IPS DF 6.9 (cell line): ENCODE measurements at regions not wholly inside any gene's neighbourhood (a gene's known extent, or its start where the extent isn't known, plus 50 kb on each side); places are given as distances from the start of the nearest gene placed in this dataset.

Source experiments
- DNase-seq: peaks from one replicate; pipeline ENCODE4 v3.0.0-alpha.2; 2013; ENCODE audit warnings: low read depth, low spot score
- H3K27ac ChIP-seq: one replicate; pipeline ENCODE4 v1.5.1; 2013; ENCODE audit warnings: low read length, control low read depth
- H3K27me3 ChIP-seq: 2 replicates; pipeline ENCODE4 v1.6.1; 2013; ENCODE audit warnings: mild to moderate bottlenecking, low read length; ENCODE audit not compliant: control insufficient read depth, insufficient read depth
- H3K36me3 ChIP-seq: 2 replicates; pipeline ENCODE4 v1.6.1; 2013; ENCODE audit warnings: low read length; ENCODE audit not compliant: control insufficient read depth, insufficient read depth
- H3K4me1 ChIP-seq: 2 replicates; pipeline ENCODE4 v1.6.1; 2013; ENCODE audit warnings: low read length; ENCODE audit not compliant: control insufficient read depth, insufficient read depth
- H3K4me3 ChIP-seq: 2 replicates; pipeline ENCODE4 v1.5.1; 2013; ENCODE audit warnings: mild to moderate bottlenecking, low read length
- H3K9me3 ChIP-seq: 2 replicates; pipeline ENCODE4 v1.6.1; 2013; ENCODE audit warnings: low read length, inconsistent platforms; ENCODE audit not compliant: control insufficient read depth, insufficient read depth
- WGBS: extraction: QIAGEN DNeasy Blood & Tissue Kit; methylation state at CpG from one replicate; pipeline ENCODE4 v1.1.7; 2013; ENCODE audit warnings: mixed read lengths, missing lambda C conversion rate; ENCODE audit not compliant: insufficient read length, insufficient coverage; 5-methylcytosine and 5-hydroxymethylcytosine counted together

DNA sequence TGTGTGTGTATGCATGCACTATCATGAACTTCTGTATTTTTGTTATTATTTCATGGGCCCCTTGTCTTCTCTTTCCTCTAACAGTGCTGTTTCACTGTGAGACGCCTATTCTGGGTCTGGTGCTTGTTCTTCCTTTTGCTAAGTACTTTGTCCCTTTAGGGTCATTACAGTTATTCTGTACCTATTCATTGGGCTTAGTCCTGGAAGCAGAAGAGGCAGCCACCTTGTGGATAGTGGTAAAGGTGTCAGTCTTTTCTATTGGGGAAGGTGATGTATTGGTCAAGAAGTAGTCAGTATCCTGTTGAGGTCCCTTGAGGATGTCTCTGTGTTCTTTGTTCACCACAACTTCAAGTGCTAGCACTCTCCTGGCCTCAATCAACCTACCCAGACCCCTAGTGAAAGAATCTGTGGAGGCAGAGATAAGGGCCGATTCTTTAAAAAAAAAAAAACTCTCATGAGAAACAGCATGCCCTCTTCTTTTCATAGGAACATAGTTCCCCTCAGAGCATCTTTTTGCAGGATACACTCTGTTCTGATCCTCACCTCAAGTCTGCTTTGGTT lies 593.8 kb downstream of the SPRY1 start:
- Histone ChIP-seq H3K4me3 (no peak overlapping the region), H3K27me3 (no peaks in the 10 kb centered on the region), H3K4me1 (no peaks in the 10 kb centered on the region), H3K27ac (no peak overlapping the region), H3K9me3 (no peaks in the 10 kb centered on the region), H3K36me3 (no peaks in the 10 kb centered on the region)
- no peak for DNase-seq
- no CpG with 5 or more reads among the region's 2 CpGs for WGBS

DNA sequence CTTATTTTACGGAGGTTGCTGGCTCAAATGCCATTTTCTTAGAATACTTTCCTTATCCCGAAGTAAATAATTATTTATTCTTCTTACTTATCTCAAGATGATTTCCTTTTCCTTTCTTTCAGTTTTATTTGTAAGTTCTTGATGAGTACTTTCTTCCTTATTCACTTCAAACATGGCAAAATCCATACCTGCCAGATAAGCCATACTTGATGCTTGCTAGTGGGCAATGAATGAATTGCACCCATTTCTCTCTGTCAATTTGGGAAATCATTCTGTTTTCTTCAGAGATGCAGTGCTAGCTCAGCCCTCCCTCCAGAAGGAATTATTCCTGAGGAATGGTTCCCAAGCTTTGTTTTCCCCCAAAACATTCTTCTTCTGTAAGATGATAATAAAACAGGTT lies 598.3 kb downstream of the SPRY1 start:
- Histone ChIP-seq H3K4me1 (no peaks in the 10 kb centered on the region), H3K27ac (no peak overlapping the region), H3K27me3 (no peaks in the 10 kb centered on the region), H3K9me3 (no peaks in the 10 kb centered on the region), H3K36me3 (no peaks in the 10 kb centered on the region), H3K4me3 (no peak overlapping the region)
- no peak for DNase-seq
- no CpG with 5 or more reads among the region's 2 CpGs for WGBS

DNA sequence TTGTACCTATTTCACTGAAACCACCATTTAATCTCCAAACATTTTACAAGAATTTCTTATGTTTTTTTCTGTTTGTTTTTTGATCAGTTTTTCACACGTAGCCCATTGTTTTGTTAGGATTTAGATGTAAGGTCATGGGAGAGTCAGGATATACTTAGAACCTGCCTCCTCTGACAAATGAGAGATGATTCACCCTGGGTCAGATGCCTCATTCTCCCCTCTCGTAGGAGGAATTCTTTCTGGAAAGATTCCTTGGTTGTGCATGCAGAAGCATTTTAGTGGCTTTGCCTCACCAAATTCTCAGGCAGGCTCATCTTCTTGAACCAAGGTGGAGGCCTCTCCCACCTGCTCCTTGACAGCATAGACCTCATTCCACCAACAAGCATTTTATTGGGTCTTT lies 599.3 kb downstream of the SPRY1 start:
- no peak for DNase-seq
- no peaks in the 10 kb centered on the region for H3K27me3 ChIP-seq
- no peaks in the 10 kb centered on the region for H3K9me3 ChIP-seq
- no peak overlapping the region for H3K4me3 ChIP-seq
- no CpG with 5 or more reads among the region's 2 CpGs for whole genome bisulfite sequencing
- H3K27ac ChIP-seq = no peak overlapping the region
- no peaks in the 10 kb centered on the region for H3K36me3 ChIP-seq
- H3K4me1 ChIP-seq = no peaks in the 10 kb centered on the region

DNA sequence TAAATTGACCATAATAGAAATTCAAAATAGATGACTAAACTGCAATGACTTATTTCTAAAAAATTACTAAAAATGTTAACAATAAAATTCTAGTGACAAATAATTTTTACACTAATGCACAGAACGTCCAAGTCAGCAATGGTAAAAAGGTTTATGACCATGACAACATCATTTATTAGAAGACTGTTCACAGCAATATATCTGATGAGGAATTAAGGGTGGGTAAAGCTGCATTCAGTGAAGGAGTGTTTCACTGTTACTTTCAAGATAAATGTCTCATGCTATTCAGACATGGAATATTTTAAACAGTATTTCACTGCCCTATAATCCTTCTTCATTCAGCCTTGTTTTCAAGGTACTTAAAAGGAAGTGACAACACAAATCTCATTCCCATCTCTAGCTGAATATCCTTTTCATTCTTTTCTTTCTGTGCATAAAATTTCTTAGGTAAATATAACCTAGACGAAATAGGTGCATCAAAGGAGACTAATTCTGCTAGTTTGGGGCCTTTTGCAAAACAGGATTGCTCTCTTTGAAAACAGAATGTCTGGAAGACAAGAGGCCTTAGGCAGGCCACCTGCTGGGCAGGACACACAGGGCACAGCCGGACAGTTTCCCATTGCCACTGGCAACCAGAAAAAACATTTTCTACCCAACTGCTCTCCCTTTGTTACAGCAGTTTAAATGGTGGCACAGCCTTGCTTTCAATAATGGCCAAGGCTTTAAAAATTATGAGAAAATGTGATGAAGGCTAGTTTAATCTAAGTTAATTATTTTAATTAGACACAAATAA lies 600.3 kb downstream of the SPRY1 start:
- no peak for DNase-seq
- WGBS = no CpG with 5 or more reads among the region's 3 CpGs
- no peaks in the 10 kb centered on the region for H3K9me3 ChIP-seq

DNA sequence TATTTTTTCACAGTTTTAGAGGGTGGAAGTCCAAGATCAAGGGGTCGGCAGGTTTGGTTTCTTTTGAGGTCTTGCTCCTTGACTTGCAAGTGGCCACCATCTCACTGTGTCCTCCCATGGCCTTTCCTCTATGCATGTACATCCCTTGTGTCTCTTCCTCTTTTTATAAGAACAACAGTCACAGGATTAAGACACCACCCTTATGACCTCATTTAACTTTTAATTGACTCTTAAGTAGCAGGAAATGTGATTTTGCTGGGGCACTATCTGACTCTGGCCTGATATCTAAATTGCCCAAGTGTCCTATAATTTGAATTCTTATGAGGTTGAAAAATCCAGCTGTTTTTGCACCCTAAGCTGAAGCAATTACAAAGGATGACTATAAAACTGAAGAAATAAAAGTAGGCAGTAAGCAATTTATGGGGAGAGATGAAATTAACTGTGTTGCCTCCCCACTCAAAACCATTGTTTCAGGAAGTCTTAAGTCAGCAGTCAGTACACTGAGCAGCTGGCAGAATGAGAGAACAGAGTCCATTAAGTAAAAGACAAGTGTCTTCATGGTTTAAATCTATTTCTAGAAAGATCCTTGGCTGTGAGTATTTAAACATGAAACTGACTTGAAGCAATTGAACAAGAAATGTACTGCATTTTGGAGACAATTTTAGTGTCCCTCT lies 601.3 kb downstream of the SPRY1 start:
- Histone ChIP-seq H3K9me3 (no peaks in the 10 kb centered on the region), H3K27ac (no peak overlapping the region)
- no peak for DNase-seq

More for the DNA sequence above, 600.3 kb downstream of the SPRY1 start:
- Histone ChIP-seq H3K27ac (no peak overlapping the region), H3K36me3 (no peaks in the 10 kb centered on the region), H3K4me3 (no peak overlapping the region), H3K4me1 (no peaks in the 10 kb centered on the region), H3K27me3 (no peaks in the 10 kb centered on the region)

DNA sequence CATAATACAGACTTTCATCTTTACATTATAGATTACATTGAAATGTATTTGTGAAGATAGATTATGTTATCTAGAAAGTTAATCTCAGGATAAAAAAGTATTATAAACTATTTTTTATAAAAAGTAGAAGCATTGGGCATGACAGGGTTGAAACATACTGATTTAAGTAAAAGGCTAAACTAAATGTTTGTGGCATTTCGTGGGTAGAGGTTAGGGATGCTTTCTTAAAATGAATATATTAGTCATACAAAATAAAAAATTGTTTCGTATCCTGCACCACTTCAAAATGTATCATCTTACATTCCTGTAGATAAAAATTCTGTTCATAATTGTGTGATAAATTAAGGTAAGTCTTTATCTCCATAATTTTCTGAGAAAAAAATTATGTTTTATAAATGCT lies 603.6 kb downstream of the SPRY1 start:
- H3K4me3 ChIP-seq = no peak overlapping the region
- H3K4me1 ChIP-seq = no peaks in the 10 kb centered on the region
- H3K27me3 ChIP-seq = no peaks in the 10 kb centered on the region
- DNase-seq = no peak
- no peak overlapping the region for H3K27ac ChIP-seq
- WGBS = no CpG with 5 or more reads among the region's 2 CpGs
- no peaks in the 10 kb centered on the region for H3K36me3 ChIP-seq
- no peaks in the 10 kb centered on the region for H3K9me3 ChIP-seq

More for the DNA sequence above, 601.3 kb downstream of the SPRY1 start:
- Histone ChIP-seq H3K4me1 (no peaks in the 10 kb centered on the region), H3K36me3 (no peaks in the 10 kb centered on the region), H3K27me3 (no peaks in the 10 kb centered on the region), H3K4me3 (no peak overlapping the region)
- WGBS = no CpG with 5 or more reads among the region's 1 CpG

DNA sequence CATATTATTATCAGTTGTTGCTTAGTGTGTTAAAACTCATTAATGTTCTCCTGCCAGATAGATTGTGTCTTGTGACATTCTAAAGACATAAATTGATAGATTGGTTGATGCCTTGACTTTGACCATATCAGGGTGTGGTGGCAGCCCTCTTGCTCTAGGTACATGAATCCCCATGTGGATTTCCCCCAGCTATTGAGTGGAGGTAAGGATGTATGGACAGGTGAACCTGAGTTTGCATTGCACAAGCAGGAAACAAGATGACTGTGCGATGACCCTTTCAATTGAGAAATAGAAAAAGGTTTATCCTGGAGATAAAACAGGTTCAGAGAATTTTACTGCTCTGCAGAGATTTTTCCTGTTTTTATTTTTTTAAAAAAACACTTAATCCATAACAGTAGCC lies 619.2 kb downstream of the SPRY1 start:
- no CpG with 5 or more reads among the region's 1 CpG for WGBS
- Histone ChIP-seq H3K4me1 (no peaks in the 10 kb centered on the region), H3K4me3 (no peak overlapping the region), H3K36me3 (no peaks in the 10 kb centered on the region), H3K27ac (no peak overlapping the region), H3K9me3 (no peaks in the 10 kb centered on the region), H3K27me3 (no peaks in the 10 kb centered on the region)
- no peak for DNase-seq

DNA sequence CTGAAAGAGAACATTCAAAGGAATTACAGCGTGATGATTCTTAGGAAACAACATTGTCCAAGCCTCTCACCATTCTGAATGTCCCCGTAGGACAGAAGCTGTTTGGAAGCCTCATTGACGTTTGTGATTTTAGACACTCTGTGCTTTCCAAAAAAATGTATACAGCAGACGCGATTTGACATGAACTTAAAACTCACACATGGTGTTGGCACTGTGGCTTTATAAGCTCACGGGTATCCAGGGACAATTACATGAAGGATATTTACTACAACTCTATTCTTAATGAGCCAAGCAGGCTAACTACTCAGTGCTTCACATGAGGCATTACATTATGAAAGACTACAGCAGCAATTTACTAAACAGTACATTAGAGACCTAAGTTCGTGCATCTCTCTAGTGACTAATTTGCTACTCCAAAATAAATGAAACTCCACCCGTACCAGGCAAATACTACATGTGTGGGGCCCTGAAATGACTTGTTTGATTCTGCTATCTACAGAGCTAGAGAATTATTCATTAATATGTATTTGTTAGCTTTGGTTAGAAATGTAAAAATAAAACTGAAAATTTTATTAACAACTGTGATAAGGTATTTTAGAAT lies 620.7 kb downstream of the SPRY1 start:
- H3K4me1 ChIP-seq = no peaks in the 10 kb centered on the region

DNA sequence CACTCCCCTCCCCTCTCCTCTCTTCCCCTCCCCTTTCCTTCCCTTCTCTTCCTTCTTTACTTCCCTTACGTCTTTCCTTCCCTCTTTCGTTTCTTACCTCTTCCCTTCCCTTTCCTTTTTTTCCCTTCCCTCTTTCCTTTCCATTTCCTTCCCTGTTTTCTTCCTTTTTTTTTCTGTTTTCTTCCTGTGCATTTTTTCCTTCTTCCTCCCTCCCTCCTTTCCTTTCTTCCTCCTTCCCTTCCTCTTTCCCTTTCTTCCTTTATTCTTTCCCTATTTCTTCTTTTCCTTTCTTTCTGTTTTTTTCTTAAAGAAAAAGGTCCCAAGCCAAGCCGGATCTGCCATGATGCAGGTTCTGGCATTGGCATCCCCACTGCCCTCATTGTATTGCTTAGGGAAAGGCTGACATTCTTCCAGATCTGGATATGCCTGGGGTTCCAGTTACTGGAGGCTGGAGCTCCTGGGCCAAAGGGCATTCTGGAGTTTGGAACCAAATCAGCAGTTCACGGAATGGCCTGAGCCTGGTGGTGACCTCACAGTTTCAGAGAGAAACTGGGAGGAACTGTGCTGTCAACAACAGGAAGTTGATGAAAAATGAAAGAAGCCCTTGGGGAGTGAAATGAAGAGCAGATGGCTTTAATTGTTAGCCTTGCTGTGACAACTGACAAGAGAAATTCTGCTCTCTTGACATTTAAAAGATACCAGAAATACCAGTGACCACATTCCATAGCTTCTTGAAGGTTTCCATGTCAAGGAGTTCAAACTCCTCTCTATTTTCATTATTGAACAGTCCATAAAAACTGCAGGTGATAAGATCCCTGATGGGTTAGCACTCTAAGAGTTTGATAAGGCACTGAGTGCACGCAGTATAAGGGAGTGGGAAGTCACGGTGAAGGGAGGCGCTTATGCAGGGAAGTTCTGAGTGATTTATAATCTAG lies 622.1 kb downstream of the SPRY1 start:
- 100% methylated on average over 2 of the region's 7 CpGs for WGBS
- no peak for DNase-seq
- H3K27me3 ChIP-seq = no peaks in the 10 kb centered on the region
- H3K36me3 ChIP-seq = no peaks in the 10 kb centered on the region
- no peak overlapping the region for H3K4me3 ChIP-seq
- H3K9me3 ChIP-seq = no peaks in the 10 kb centered on the region
- no peak overlapping the region for H3K27ac ChIP-seq
- H3K4me1 ChIP-seq = no peaks in the 10 kb centered on the region

More for the DNA sequence above, 620.7 kb downstream of the SPRY1 start:
- no CpG with 5 or more reads among the region's 8 CpGs for whole genome bisulfite sequencing
- Histone ChIP-seq H3K27ac (no peak overlapping the region), H3K4me3 (no peak overlapping the region), H3K36me3 (no peaks in the 10 kb centered on the region), H3K27me3 (no peaks in the 10 kb centered on the region), H3K9me3 (no peaks in the 10 kb centered on the region)
- DNase-seq = no peak
